PC-9 (cell line): ENCODE measurements at regions not wholly inside any gene's neighbourhood (a gene's known extent, or its start where the extent isn't known, plus 50 kb on each side); places are given as distances from the start of the nearest gene placed in this dataset.

Experiments used
- EZH2 ChIP-seq: fragments of 200-600 bp; sonication (generic); IDR thresholded peaks from 2 replicates; pipeline ENCODE4 v1.8.0; 2017; ENCODE audit warnings: antibody characterized with exemption, low read depth
- TF ChIP-seq, protein P1 (sequence below): fragments of 200-600 bp; sonication (generic); conservative IDR thresholded peaks from 2 replicates; pipeline ENCODE4 v1.6.1; 2017; ENCODE audit warnings: mixed run types, antibody characterized with exemption, mild to moderate bottlenecking, moderate library complexity

DNA sequence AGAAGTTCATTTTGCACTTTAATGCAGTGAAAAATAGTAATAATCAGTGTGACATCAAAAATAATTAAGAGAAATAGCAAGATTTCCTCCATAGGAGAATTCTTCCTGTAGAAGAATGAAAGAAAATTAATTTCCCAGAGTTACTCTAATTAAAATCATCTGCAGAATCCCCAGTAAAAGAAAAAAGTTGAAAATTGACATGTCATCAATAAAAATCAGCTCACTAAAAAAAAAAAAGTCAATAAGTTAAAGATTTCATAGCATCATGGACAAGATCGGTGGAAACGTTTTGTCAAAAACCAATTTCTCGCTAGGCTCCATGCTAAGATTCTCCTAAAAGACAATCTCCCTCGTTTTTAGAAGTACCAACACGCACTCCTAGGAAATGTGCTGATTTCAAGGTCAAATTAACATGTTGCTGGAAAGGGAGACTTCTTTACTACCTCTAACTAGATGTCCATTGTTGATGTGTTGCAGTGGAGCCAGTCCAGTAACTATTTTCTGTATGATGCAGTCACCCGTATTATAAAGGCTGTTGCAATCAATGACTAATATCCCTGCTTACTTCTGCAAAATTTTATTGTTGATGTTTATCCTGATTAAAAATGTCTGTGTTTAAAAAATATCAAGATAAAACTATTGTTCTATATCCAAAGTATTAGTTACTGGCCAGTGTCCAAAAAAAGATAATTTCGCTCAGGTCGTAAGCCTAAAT, 591.9 kb upstream of the MGMT start:
- TF ChIP-seq, protein P1, sequence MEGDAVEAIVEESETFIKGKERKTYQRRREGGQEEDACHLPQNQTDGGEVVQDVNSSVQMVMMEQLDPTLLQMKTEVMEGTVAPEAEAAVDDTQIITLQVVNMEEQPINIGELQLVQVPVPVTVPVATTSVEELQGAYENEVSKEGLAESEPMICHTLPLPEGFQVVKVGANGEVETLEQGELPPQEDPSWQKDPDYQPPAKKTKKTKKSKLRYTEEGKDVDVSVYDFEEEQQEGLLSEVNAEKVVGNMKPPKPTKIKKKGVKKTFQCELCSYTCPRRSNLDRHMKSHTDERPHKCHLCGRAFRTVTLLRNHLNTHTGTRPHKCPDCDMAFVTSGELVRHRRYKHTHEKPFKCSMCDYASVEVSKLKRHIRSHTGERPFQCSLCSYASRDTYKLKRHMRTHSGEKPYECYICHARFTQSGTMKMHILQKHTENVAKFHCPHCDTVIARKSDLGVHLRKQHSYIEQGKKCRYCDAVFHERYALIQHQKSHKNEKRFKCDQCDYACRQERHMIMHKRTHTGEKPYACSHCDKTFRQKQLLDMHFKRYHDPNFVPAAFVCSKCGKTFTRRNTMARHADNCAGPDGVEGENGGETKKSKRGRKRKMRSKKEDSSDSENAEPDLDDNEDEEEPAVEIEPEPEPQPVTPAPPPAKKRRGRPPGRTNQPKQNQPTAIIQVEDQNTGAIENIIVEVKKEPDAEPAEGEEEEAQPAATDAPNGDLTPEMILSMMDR = no peak
- no peak for TF ChIP-seq EZH2
